ENCODE measurements at regions not wholly inside any gene's neighbourhood (a gene's known extent, or its start where the extent isn't known, plus 50 kb on each side); places are given as distances from the start of the nearest gene placed in this dataset.

- intact Hi-C loops (cut with DNase I; ENCODE audit: low total_unique reads): no loop called here
- H3K4me3 ChIP-seq (ENCODE audit: low read depth, poor library complexity, severe bottlenecking): no peak overlapping the region
- TF ChIP-seq POLR2A (IDR thresholded peaks at IDR 0.05) (no peak), CTCF (IDR thresholded peaks at IDR 0.05) (no peak)
- DNase-seq (ENCODE audit: low spot score in 2 of 2): peak in 1 of 2 donors; percentile 15
- WGBS, 2 donors: 25 to 53% methylated on average over 11 of the region's 11 CpGs
Observed at GRCh38 chrX:149313871-149314371, 191.2 kb downstream of the IDS start.

- DNase-seq (ENCODE audit: low spot score in 2 of 2): no peak
- no peak overlapping the region for H3K4me3 ChIP-seq (ENCODE audit: low read depth, poor library complexity, severe bottlenecking)
- intact Hi-C loops (cut with DNase I; ENCODE audit: low total_unique reads): no loop called here
- no peak for TF ChIP-seq CTCF (IDR thresholded peaks at IDR 0.05)
- TF ChIP-seq POLR2A (IDR thresholded peaks at IDR 0.05): no peak
Observed at GRCh38 chrX:149312988-149313387, 192.1 kb downstream of the IDS start.

- H3K4me3 ChIP-seq (ENCODE audit: low read depth, poor library complexity, severe bottlenecking): no peak overlapping the region
- 67 to 87% methylated on average over 3 of the region's 3 CpGs for WGBS, 2 donors
- intact Hi-C loops (cut with DNase I; ENCODE audit: low total_unique reads): no loop called here
- TF ChIP-seq CTCF (IDR thresholded peaks at IDR 0.05) (no peak), POLR2A (IDR thresholded peaks at IDR 0.05) (no peak)
- no peak for DNase-seq (ENCODE audit: low spot score in 2 of 2)
Observed at GRCh38 chrX:149312097-149312496, 193.0 kb downstream of the IDS start.

GRCh38 chrX:149302705-149303104 is 202.4 kb downstream of the IDS start:
- intact Hi-C loops (cut with DNase I; ENCODE audit: low total_unique reads): no loop called here
- H3K4me3 ChIP-seq (ENCODE audit: low read depth, poor library complexity, severe bottlenecking): no peak overlapping the region
- 90 to 100% methylated on average over 2 of the region's 2 CpGs for WGBS, 2 donors
- no peak for DNase-seq (ENCODE audit: low spot score in 2 of 2)
- no peak for TF ChIP-seq POLR2A (IDR thresholded peaks at IDR 0.05)
- TF ChIP-seq CTCF (IDR thresholded peaks at IDR 0.05): no peak

GRCh38 chrX:149298111-149298510 is 207.0 kb downstream of the IDS start:
- TF ChIP-seq CTCF (IDR thresholded peaks at IDR 0.05): no peak
- TF ChIP-seq POLR2A (IDR thresholded peaks at IDR 0.05): no peak
- 0% methylated on average over 1 of the region's 1 CpG for WGBS, 2 donors
- no peak overlapping the region for H3K4me3 ChIP-seq (ENCODE audit: low read depth, poor library complexity, severe bottlenecking)
- intact Hi-C loops (cut with DNase I; ENCODE audit: low total_unique reads): no loop called here
- no peak for DNase-seq (ENCODE audit: low spot score in 2 of 2)

GRCh38 chrX:149296092-149296491 is 209.0 kb downstream of the IDS start:
- intact Hi-C loops (cut with DNase I; ENCODE audit: low total_unique reads): no loop called here
- no peak for DNase-seq (ENCODE audit: low spot score in 2 of 2)
- WGBS, 2 donors: 59 to 64% methylated on average over 5 of the region's 5 CpGs
- no peak overlapping the region for H3K4me3 ChIP-seq (ENCODE audit: low read depth, poor library complexity, severe bottlenecking)
- TF ChIP-seq POLR2A (IDR thresholded peaks at IDR 0.05) (no peak), CTCF (IDR thresholded peaks at IDR 0.05) (no peak)
